ENCODE measurements at regions not wholly inside any gene's neighbourhood (a gene's known extent, or its start where the extent isn't known, plus 50 kb on each side); places are given as distances from the start of the nearest gene placed in this dataset.
"Not testable (repeated sequence)": the region's sequence is repeated elsewhere in the genome, so short reads cannot be mapped to it uniquely, and the experiment has no call there.

- DNase-seq (ENCODE audit: low spot score), result no peak
Measured at GRCh38 chr10:124324451-124324850, 94.3 kb downstream of the OAT start.

DNA sequence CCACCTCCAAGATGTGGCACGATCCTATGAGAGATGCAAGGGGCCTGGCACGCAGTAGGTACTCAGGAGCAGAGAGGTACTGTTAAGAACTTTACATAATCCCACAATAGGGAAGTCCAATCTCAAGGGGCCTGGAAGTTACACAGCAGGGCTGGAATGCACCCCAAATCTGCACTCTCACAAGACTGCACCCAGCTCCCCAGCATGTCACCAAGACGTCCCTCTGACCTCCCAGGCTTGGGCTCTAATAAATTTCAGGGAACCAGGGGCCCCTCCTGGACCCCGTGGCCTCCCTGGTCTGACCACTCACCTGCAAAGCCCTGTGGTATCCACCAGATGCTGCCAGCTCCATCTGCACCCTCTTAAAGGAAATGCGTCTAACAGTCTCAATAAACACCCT, 94.9 kb downstream of the OAT start:
- DNase-seq (ENCODE audit: low spot score), result no peak

DNA sequence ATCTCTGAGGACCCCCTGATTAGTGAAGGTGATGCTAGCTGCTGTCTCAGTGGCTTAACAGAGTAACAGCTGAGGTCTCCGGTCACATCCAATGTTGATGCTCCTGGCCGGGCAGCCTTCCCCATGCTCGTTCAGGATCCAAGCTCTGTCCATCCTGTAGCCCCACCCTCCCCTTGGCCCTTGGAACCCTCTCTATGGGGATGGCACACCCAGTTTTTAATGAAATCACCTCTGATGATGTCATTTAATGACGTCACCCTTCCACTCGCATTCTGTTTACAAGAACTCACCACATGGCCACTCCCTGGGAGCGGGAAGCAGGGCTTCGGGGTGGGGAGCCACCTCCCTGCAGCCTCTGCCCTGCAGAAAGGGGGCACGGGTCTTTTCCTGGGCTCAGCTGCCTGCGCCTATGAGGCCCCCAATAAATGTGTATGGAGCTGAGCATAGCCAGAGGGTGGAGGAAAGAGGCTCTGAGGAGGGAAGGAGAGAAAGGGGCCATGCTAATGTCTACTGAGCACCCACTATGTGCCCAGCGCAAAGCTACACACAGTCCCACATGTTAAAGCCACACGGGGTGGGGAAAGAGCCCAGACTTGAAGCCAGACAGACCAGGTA, 95.5 kb downstream of the OAT start:
- DNase-seq (ENCODE audit: low spot score), result no peak

GRCh38 chr10:124322191-124322980, 96.3 kb downstream of the OAT start:
- no peak for DNase-seq (ENCODE audit: low spot score)

GRCh38 chr10:124321433-124322089, 97.2 kb downstream of the OAT start:
- no peak for DNase-seq (ENCODE audit: low spot score)

DNA sequence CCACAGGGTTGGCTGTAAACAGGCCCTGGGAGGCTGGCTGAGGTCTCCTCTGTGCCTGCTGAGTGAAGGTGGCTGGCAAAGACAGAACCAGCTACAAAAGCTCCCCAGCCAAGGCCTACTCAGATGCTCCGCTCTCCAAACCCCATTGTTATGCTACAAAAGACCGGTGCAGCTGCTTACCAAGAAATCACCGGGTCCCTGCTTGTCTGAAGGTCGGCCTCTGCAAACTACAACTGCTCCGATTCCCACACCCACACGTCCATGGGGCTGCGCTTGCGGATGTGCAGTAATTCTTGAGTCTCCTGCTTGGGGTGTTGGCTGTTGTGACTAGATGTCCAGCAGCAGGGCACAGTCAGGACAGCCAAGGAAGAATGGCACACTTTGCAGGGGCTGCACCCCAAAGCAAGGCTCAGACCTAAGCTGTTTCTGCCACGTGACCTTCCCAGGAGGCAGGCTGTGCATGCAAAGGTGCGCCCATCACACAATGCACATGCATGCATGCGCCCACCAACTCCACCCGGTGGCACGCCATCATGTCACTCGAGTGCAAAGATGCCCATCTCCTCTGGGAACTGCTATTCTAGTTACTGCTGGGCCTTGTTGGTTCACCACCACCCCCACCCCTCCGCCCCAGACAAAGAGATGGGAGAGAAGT, 97.8 kb downstream of the OAT start:
- DNase-seq (ENCODE audit: low spot score), result no peak

DNA sequence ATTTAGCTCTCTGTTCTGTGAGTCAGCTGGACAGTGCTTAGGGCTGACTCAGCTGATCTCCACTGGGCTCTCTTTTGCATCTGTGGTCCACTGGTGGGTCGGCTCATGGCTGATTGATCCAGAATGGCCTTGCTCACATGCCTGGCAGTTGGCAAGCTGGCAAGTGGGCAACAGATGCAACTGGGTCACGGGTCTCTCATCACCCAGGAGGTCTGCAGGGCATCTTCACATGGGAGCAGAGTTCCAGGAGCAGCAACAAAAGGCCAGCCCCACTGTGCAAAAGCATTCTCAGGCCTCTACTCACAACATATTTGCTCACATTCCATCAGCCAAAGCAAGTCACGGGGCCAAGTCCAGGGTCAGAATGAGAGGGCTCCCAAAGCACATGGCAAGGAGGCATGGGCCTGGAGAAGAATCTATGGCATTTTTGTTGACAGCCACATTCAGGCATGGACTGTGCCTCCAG, 98.8 kb downstream of the OAT start:
- DNase-seq (ENCODE audit: low spot score), result no peak

DNA sequence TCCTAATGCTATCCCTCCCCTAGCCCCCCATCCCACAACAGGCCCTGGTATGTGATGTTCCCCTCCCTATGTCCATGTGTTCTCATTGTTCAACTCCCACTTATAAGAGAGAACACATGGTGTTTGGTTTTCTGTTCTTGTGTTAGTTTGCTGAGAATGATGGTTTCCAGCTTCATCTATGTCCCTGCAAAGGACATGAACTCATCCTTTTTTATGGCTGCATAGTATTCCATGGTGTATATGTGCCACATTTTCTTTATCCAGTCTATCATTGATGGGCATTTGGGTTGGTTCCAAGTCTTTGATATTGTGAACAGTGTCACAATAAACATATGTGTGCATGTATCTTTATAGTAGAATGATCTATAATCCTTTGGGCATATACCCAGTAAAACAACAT, 99.2 kb downstream of the OAT start:
- not testable (repeated sequence) for DNase-seq (ENCODE audit: low spot score)

- no peak for DNase-seq (ENCODE audit: low spot score)
Measured at GRCh38 chr10:124318811-124319210, 99.9 kb downstream of the OAT start.

DNA sequence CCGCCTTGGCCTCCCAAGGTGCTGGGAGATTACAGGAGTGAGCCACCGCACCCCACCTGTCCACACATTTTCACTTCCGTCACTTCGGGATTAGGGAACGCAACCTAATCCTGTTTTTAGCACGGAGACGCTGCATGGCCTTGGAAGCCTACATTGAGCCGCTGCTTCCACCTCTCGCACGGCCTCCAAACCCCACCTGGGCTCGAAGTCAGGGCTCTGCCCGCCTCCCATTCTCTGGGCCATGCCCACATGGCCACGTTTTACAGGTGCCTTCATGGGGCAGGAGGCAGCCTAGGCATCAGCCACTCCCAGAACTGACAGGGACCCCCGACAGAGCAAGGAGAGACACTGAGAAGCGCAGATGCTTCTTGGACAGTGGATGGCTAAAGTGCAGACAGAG, 100.6 kb downstream of the OAT start:
- DNase-seq (ENCODE audit: low spot score), result no peak

- no peak for DNase-seq (ENCODE audit: low spot score)
Measured at GRCh38 chr10:124316326-124316725, 102.4 kb downstream of the OAT start.

DNA sequence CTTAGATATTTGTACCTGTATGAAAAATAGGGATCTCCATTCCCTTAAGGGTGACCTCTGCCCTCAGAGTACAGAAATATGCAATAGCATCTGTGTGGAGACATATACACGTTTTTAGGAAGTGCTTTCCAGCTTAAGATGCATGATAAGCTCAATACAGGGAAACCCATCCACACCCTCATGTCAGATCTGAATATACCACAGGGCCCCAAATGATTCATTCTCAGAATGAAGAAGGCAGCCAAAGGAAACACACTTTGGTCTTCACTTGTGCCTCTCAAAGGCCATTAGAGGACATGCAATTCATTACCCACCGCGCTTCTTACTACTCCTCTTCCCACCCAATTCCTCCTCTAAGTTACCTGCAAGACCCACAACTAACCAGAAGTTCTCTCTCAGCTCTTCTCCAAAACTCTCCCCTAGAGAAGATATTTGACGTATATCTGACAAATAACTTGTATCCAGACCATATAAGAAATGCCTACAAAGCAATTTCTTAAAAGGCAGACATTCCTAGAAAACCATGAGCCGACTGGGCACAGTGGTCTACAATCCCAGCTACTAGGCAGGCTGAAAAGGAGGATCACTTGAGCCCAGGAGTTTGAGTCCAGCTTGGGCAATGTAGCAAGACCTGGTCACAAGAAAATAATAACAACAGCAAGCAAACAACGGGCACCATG, 103.0 kb downstream of the OAT start:
- no peak for DNase-seq (ENCODE audit: low spot score)

GRCh38 chr10:124313374-124313773, 105.3 kb downstream of the OAT start:
- DNase-seq (ENCODE audit: low spot score), result no peak

DNA sequence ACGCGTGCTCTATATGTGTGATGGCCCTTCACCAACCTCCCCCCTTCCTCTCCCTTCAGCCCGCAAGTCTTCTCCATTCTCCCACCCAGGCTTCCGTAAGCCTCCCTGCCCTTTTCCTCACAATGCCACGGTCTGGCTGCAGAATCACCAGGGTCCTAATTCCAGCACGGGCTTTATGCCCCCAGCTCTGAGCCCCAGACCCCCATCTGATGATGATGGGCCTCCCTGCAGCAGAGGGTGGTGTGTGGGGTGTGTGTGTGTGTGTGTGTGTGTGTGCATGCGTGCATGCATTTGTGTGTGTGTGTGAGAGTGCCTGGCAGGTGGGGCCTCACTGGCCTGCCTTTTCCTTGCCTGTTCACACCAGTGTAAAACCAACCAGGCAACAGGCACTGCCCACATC, 109.9 kb downstream of the OAT start:
- DNase-seq (ENCODE audit: low spot score), result no peak

DNA sequence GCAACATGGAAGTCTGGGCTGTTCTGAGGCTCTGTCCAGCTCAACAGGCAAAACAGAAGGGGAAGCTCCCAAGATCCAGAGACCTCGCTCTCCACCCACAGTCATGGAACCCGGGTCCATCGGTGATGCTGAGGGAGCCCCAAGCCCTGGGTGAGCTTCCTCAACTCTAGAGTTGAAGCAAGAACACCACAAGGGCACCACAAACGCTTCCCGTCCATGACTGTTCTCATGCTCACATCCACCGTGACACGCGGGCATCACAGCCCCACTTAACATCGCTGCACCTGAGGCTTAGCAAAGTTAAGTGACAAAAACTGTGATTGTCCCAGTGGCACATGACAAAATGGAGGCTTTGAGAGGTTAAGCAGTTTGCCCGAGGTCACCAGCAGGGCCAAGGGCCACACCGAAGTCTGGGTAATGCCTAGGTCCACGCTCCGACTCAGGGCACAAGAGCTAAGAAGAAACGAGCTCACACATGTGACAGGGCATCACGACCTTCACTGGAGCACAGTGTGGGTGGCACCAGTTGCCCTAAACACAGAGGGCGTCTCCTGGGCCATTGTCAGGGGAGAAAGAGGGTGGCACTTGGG, 110.6 kb downstream of the OAT start:
- DNase-seq (ENCODE audit: low spot score), result no peak

DNA sequence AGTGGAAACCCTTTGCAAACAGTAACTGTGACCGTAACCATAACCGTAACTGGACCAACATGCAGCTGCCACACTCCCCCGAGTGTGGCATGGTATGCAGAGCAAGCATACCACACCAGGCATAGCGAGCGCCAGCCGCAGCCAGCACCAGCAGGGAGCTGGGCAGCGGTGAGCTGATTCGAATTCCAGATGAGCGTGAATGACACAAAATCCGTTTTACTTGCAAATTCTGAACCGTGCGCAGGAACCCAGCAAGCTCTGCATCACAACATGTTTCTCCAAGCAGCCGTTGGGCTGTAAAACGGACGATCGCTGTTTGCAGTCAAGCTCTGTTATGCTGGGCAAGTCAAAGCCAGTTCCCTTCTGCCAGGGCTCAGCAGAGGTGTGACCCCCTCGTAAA, 111.1 kb downstream of the OAT start:
- DNase-seq (ENCODE audit: low spot score), result no peak

GRCh38 chr10:124306922-124307371, 111.8 kb downstream of the OAT start:
- no peak for DNase-seq (ENCODE audit: low spot score)

DNA sequence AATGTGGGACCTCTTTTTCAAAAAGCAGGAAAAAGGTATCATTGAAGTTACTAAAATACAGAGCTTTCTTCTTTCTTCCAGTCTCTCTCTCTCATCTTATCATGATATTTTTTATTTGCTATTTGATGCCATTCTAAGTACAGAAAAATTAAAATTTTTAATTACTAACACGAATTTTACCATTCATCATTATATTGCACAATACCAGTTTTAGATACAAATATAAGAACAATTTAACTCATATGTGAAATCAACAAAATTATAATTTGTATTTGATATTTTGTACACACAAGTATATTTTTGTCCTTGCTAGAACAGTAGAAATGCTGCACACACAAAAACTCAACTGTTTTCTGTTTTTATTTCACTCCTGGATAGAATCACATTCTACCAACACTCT, 112.2 kb downstream of the OAT start:
- DNase-seq (ENCODE audit: low spot score), result no peak

- no peak for DNase-seq (ENCODE audit: low spot score)
Measured at GRCh38 chr10:124305984-124306383, 112.7 kb downstream of the OAT start.

DNA sequence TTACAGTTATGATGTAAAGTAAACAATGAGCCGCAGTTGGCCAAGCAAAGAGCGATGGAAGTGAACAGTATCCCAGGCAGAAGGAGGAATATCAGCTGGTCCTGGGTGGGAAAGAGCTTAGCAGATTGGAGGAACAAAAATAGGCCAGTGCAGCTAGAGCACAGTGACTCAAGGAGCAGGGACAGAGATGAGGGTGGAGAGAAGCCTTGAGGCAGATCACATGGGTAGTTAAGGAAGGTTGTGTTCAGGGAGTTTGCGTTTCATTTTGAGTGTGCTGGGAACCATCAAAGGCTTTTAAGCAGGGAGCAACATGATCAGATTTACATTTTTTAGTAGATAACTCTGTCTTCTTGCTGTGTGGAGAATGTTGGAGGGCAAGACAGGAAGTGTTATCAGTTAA, 113.6 kb downstream of the OAT start:
- no peak for DNase-seq (ENCODE audit: low spot score)

DNA sequence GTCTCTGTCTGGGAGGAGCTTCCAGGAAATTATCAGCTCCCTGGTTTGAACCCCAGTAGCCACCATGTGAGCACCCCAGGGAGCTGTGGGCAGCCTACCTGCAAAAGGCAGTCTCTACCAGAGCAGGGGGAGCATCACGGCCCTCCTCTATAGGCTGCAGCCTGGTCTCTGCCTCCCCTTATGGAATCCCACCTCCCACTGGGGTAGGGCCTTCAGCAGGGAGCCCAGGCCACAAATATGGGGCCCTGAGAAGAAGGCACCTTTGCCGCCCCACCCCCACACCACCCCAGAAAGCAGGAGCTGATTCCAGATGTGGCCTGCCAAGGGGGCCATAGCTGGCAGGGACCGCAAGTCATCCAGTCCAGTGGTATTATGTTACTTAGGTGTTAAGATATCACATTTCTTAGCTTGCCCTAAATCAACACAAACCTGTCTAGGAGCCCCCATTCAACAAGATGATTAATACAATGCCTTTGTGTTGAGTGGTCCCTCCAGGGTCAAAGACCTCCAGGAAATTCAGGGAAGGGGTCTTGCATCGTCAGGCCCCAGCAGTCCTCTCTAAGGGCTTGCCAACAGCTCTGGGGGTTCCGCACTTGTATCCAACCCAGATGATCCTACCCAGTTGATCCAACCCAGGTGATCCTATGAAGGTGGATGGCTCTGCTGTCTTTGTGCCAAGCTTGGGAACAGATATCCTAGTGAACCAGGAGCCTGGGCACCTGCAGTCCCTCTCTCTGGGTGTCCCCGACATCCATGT, 114.9 kb downstream of the OAT start:
- no peak for DNase-seq (ENCODE audit: low spot score)
